HuH-7 (cell line): ENCODE measurements at regions not wholly inside any gene's neighbourhood (a gene's known extent, or its start where the extent isn't known, plus 50 kb on each side); places are given as distances from the start of the nearest gene placed in this dataset.
A peak's percentile ranks its signal among the peaks of the same experiment; 100 is the strongest.

ENCODE experiments used
- DNase-seq: peaks from one replicate; pipeline ENCODE4 v3.0.0; 2011; ENCODE audit warnings: low spot score

DNA sequence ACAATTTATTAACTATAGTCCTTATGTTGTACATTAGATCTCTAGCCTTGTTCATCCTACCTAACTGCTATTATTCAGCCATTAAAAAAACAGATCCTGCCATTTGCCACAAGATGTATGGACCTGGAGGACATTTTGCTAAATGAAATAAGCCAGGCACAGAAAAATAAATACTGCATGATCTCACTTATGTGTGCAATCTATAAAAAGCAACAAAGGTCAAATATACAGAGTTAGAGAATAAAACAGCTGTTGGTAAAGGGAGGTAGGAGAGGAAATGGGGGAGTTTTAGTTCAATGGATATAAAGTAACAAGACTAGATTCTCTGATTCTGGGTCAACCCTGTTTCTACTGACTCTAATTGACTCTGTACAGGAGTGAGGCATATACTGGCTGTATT, 103.3 kb upstream of the FAM9C start:
- no peak for DNase-seq

GRCh38 chrX:13147147-13147546, 102.7 kb upstream of the FAM9C start:
- DNase-seq, result no peak

- no peak for DNase-seq
Measured at GRCh38 chrX:13144927-13145655, 100.7 kb upstream of the FAM9C start.

GRCh38 chrX:13142891-13143290, 98.5 kb upstream of the FAM9C start:
- peak; percentile 15 for DNase-seq

DNA sequence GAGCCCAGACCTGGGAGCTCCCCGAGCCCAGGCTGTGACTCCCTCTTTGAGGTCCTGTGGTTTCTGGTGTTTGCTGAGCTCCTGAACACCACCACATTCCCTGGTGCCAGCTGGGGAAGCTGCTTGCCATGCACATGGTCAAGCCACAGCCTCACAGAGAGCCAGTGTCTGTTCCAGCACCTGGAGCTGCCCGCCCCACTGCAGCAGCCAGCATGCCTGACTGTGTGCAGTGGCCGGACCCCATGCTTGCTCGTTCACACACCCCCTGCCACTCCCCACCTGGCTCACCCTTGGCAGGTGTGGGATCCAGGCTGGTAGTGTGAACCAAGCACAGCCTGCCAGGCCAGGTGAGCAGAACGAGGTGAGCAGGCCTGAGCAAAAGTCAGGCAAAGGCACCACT, 95.6 kb upstream of the FAM9C start:
- DNase-seq, result no peak

DNA sequence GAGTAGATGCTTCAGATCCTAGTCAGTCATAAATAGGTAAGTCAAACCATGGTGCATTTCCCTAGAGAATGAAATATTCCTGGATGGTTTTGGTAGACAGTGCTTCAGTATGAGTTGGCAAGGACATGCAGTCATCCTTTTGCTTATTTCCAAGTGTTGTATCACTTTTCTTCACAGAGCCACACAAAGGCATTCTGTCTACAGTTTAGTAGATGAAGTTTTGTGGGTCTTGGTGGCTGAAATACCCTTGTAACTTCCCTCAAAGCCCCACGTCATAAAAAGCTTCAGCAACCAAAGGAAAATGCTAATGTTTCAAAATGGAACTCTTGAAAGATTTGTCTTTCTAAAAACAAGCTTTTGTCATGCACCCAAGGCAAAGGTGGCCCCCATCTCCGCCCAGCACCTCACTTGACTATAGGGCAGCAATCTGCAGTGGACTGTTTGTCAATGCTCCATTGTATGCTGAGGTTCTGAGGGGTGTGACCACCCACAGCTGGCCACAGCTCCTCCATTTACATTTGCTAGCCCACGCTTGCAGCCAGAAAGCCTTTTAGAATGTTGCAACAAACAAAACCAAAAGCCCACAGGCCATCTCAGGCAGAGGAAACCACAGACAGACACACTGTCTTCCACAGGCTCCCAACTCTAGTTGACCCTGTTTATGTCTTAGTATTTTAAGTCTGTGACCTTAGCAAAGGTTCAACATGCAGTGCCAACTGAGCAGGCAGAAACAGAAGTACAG, 87.1 kb upstream of the FAM9C start:
- no peak for DNase-seq

- DNase-seq, result no peak
Measured at GRCh38 chrX:13130816-13131215, 86.4 kb upstream of the FAM9C start.

GRCh38 chrX:13128104-13128503, 83.7 kb upstream of the FAM9C start:
- DNase-seq, result no peak

- no peak for DNase-seq
Measured at GRCh38 chrX:13126775-13127174, 82.4 kb upstream of the FAM9C start.

DNA sequence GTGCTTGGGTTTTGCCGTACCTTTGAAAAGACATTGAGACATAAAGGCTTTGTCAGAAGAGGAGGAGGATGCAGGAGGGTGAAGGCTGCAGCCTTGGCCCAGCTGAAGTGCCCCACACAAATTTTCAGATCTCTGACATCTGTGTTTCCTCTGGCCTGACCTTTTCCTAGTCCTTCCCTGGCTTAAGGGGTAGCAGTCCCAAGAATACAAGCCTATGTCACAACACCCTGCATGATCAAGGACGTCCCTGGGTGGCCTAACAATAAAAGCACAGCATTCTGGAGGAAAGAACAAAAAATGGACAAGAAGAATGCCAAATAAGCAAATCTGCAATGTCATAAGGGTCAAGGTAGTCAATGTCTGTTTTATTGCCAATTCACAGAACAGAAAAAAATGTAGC, 80.8 kb upstream of the FAM9C start:
- DNase-seq, result no peak

GRCh38 chrX:13123857-13124345, 79.5 kb upstream of the FAM9C start:
- no peak for DNase-seq

DNA sequence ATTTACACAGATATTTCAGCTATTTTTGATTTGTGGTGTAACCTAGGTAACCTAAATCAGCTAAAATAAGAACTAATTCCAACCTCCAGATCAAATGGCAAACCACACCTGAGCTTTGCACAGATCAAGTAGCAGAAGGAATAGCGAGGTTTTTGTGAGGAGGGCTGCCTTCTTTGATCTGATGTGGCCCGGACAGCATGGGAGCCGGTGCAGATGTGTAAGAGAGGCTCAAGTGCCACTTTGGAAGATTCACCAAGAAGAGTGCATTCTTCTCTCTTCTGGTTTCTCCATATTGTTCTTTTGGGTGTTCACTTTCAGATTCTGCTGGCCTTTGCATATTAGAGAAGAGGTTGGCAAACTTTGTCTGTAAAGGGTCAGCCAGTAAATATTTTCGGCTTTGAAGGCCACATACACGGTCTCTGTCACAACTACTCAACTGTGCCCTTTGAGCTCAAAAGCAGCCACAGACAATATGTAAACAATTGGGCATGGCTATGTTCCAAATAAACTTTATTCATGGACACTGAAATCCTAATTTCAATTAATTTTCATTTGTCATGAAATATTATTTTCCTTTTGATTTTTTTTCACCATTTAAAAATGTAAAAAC, 78.9 kb upstream of the FAM9C start:
- no peak for DNase-seq

GRCh38 chrX:13121020-13121555, 76.7 kb upstream of the FAM9C start:
- DNase-seq, result no peak

DNA sequence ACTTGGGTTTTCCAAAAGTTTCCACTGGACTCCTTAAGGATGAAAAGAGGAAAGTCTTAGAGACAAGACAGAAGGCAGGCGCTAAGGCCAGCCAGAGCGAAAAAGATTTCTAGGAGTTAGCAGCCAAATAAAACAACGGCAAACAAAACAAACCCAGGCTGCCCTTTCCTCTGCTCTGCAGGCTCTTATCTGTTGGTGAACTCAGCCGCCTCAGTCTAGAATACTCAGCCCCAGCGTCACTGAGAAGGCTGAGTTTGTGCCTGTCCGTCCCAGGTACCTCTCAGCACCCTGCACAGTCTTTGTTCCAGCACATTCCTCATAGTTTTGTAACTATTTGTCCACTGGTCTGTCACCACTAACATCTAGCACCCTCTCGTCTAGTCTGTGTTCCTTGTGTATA, 75.6 kb upstream of the FAM9C start:
- no peak for DNase-seq

- no peak for DNase-seq
Measured at GRCh38 chrX:13119386-13119785, 75.0 kb upstream of the FAM9C start.

DNA sequence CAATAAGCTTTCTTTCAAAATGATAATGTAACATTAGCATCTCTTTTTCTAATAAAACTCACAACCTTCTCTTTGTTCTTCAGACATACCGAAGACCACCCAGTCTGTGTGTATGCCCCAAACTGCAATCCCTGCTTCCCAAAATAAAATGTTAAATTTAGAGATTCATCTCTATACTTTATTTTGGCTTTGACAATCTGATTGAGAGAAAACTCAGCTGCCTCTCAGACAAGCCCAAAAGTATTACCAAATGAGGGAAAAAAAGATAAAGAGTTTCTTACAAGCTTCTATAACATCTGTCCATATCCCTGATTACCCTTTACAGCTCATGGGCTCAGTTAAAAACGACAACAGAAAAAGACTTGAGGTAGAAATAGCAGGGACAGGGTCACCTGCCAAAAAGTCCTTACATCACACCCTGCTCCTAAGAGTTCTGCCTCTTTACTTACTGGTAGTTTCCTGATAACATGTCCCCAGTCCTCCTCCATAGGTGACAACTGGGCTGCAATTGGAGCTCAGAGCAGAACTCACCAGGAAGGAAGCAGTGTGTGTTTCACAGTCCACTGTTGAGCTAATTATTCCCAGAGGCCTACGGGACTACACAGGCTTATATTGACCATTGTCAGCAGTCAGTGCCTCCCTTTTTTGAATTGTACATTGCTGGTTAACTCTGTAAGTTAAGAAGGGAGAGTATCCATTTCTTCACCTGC, 70.9 kb upstream of the FAM9C start:
- no peak for DNase-seq

DNA sequence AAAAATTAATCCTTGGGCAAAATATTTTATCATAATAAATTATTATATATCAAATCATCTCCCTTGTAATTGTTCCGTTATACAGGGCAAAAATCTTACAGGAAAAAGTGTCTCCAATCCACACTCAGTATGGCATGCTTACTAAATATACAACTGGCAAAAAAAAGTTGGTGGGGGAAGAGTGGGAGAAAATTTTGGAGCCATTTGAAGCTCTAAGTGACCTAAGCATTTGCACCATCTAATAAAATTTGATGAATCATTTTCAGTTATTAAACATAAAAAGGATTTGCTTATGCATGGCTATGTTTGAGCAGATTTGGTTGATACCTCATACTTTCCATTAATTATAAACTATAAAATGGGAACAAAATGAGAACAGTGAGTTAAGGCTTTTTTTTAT, 68.1 kb upstream of the FAM9C start:
- DNase-seq, result no peak

- DNase-seq, result no peak
Measured at GRCh38 chrX:13110433-13111324, 66.3 kb upstream of the FAM9C start.

DNA sequence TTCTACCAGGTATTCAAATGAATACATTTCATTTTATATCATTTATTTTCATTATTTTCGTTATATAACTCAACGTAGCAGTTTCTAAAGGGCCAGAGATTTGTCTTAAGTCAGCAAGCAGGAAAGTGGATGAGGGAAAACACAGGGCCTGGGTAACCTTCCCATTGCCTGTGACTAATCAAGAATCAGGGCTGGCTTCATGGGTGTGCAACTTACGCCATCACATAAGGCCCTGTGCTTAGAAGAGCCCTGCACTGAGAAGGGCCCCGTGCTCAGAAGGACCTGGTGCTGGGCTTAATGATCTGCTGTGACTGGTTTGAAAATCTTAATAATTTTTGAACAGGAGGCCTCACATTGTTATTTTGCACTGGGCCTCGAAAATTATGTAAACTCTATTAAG, 65.4 kb upstream of the FAM9C start:
- DNase-seq, result no peak

GRCh38 chrX:13103914-13104274, 59.5 kb upstream of the FAM9C start:
- DNase-seq, result no peak

DNA sequence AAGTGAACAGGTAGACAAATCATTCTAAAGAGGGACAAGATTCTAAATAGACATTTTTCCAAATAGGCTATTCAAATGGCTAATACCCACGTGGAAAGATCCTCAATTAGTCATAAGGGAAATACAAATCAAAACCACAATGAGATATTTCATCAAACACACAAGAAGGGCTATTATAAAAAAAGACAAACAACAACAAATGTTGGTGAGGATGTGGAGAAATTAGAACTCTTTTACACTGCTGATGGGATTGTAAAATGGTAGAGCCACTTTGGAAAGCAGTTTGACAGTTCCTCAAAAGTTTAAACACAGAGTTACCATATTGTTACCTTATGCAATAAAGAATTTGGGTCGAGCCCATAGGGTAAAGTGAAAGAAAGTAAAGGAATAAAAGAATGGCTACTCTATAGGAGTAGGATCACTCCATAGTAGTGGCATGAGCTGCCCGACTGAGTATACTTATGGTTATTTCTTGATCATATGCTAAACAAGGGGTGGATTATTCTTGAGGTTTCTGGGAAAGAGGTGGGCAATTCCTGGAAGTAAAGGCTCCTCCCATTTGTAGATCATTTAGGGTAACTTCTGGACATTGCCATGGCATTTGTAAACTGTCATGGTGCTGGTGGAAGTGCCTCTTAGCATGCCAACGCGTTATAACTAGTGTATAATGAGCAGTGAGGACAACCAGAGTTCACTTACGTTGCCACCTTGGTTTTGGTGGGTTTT, 58.9 kb upstream of the FAM9C start:
- DNase-seq, result no peak
